ENCODE measurements at regions not wholly inside any gene's neighbourhood (a gene's known extent, or its start where the extent isn't known, plus 50 kb on each side); places are given as distances from the start of the nearest gene placed in this dataset.

- TF ChIP-seq POLR2A (IDR thresholded peaks at IDR 0.05; ENCODE audit: control extremely low read depth in 1 of 2, low read depth in 2 of 2, low read length in 2 of 2) (no peak), HDAC6 (IDR thresholded peaks at IDR 0.05; ENCODE audit: low read depth, low read length) (no peak)
Observed at GRCh38 chr20:40966516-40967185, 62.0 kb upstream of the TOP1 start.
